Neuron (in vitro differentiated cells): ENCODE measurements at regions not wholly inside any gene's neighbourhood (a gene's known extent, or its start where the extent isn't known, plus 50 kb on each side); places are given as distances from the start of the nearest gene placed in this dataset.

Experiments used
- H2AFZ ChIP-seq: one replicate; pipeline ENCODE4 v1.6.1; 2013; ENCODE audit warnings: low read depth, mild to moderate bottlenecking, inconsistent platforms, low read length, moderate library complexity
- H3K27me3 ChIP-seq: one replicate; pipeline ENCODE4 v1.6.1; 2013; ENCODE audit warnings: low read length; ENCODE audit not compliant: insufficient read depth
- H3K36me3 ChIP-seq: one replicate; pipeline ENCODE4 v1.6.1; 2013; ENCODE audit warnings: low read length; ENCODE audit not compliant: insufficient read depth
- H3K4me1 ChIP-seq: one replicate; pipeline ENCODE4 v1.6.1; 2013; ENCODE audit warnings: low read length; ENCODE audit not compliant: insufficient read depth
- H3K4me3 ChIP-seq: 2 replicates; pipeline ENCODE4 v1.5.1; 2013; ENCODE audit warnings: mild to moderate bottlenecking, low read length, moderate library complexity
- H3K9me3 ChIP-seq: one replicate; pipeline ENCODE4 v1.6.1; 2013; ENCODE audit warnings: low read length

DNA sequence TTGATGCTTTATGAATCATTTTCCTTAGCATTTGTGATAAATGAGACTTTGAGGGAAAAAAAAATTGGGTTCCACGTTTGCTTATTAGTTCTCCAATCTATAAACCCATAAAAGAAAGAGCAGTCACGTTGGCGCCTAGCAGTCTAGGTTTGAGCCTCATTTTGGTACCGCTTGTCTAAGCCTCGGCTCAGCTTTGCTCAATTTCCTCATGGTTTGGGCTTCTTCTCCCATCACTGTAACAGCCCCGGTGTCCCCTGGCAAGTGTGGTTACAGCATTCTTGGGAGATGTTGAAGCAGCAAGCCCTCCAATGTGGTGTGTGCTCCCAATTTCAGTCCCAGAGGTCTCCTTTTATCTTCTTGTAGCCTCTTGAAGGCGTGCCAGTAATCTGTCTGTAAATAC, 578.4 kb downstream of the CDK5RAP2 start:
- Histone ChIP-seq H3K4me3 (no peak overlapping the region), H3K36me3 (no peaks in the 10 kb centered on the region), H2AFZ (no peak overlapping the region), H3K27me3 (no peaks in the 10 kb centered on the region), H3K4me1 (no peaks in the 10 kb centered on the region), H3K9me3 (no peaks in the 10 kb centered on the region)

GRCh38 chr9:119998614-119999013, 581.4 kb downstream of the CDK5RAP2 start:
- Histone ChIP-seq H2AFZ (no peak overlapping the region), H3K4me3 (no peak overlapping the region), H3K4me1 (no peaks in the 10 kb centered on the region), H3K9me3 (no peaks in the 10 kb centered on the region), H3K27me3 (no peaks in the 10 kb centered on the region), H3K36me3 (no peaks in the 10 kb centered on the region)

DNA sequence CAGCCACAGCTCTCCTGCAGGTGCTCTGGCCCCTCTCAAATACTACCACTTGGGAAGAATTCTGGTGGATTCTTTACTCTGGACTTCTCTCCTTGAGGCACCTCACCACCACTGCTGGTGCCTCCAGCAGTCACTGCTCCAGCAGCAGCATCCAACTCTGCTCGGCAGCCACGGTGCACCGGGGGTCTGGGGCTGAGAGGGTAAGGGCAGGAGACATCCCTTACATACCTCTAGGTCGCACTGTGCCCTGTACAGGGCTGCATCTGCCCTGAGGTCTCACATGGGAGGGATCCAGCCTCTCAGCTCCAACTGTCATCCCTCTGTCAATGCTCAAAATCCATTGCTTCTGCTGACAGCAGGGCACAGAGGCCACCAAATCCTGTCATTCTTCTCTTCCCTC, 588.2 kb downstream of the CDK5RAP2 start:
- Histone ChIP-seq H3K27me3 (no peaks in the 10 kb centered on the region), H3K4me1 (no peaks in the 10 kb centered on the region), H3K4me3 (no peak overlapping the region), H2AFZ (no peak overlapping the region), H3K36me3 (no peaks in the 10 kb centered on the region), H3K9me3 (no peaks in the 10 kb centered on the region)

DNA sequence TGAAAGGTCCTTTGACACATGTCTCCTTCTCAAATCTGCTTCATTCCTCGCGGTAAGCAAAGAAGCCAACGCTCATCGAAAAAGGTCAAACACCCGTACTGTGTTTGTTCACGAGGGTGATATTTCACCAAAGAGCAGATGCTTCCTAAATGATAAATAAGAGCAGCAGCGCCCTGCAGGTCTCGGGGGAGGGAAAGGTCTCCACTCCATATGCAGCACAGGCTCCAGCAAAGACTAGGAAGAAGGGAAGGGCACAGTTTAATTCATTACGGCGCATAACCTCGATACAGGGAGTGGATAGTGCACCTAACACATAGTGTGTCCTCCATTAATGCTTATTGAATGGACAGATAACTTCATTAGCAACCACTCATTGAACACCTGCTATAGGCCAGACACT, 593.3 kb downstream of the CDK5RAP2 start:
- Histone ChIP-seq H3K27me3 (peaks cover 3% of the 10 kb centered on the region), H3K4me1 (no peaks in the 10 kb centered on the region), H3K9me3 (no peaks in the 10 kb centered on the region), H2AFZ (no peak overlapping the region), H3K4me3 (no peak overlapping the region), H3K36me3 (no peaks in the 10 kb centered on the region)

GRCh38 chr9:119986205-119986604, 593.8 kb downstream of the CDK5RAP2 start:
- no peaks in the 10 kb centered on the region for H3K4me1 ChIP-seq
- peaks cover 3% of the 10 kb centered on the region for H3K27me3 ChIP-seq
- H2AFZ ChIP-seq: no peak overlapping the region
- H3K9me3 ChIP-seq: no peaks in the 10 kb centered on the region
- H3K4me3 ChIP-seq: no peak overlapping the region
- no peaks in the 10 kb centered on the region for H3K36me3 ChIP-seq

DNA sequence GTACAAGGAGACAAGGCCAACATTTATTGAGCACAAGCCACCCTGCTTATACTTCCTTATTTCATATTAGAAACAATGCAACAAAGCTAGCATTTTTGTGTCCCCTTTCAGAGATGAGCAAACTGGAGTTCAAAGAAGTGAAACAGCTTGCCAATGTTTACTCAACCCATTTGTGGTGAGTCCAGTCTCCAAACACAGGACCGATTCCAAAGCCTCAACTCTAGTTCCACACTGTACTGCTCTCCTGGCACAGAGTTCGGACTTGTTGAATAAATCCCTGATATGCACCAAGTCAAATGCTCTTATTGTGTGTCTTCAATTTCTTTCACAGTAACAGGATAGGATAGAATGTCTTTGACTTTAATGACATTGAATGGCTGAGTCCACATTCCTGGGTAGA, 604.8 kb upstream of the BRINP1 start:
- Histone ChIP-seq H3K27me3 (no peaks in the 10 kb centered on the region), H3K4me1 (no peaks in the 10 kb centered on the region), H3K36me3 (no peaks in the 10 kb centered on the region), H3K9me3 (no peaks in the 10 kb centered on the region), H2AFZ (no peak overlapping the region), H3K4me3 (no peak overlapping the region)

GRCh38 chr9:119968836-119969707, 599.8 kb upstream of the BRINP1 start:
- Histone ChIP-seq H3K27me3 (peaks cover 2% of the 10 kb centered on the region), H3K9me3 (no peaks in the 10 kb centered on the region), H2AFZ (no peak overlapping the region), H3K4me1 (no peaks in the 10 kb centered on the region), H3K36me3 (no peaks in the 10 kb centered on the region), H3K4me3 (no peak overlapping the region)

DNA sequence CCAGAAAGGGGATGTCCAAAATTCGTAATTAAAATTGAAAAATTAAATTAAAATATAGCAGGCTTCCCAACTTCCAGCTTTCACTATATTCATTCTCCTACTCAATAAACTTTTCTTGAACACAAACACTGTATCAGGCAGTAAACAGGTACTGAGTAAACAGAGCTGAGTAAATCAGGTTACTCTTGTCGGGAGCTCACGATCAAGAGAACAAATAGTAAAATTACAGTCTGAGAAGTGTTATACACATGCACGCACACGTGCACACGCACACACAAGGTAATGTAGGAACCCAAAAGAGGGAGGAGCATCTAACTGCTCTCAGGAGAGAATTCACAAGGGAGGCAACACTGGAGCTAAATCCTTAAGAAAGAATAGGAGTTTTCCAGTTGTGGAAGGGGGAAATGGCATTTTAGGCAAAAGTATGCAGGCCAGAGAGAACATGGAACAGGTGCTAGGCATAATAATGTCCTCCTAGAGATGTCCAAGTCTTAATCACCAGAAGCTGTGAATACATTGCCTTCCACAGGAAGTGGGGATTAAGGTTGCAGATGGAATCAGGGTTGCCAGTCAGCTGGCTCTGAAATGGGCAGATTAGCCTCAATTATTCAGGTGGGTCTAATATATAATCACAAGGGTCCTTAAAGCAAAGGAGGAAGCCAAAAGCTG, 598.8 kb upstream of the BRINP1 start:
- Histone ChIP-seq H3K9me3 (no peaks in the 10 kb centered on the region), H3K4me1 (no peaks in the 10 kb centered on the region), H3K36me3 (no peaks in the 10 kb centered on the region), H3K4me3 (no peak overlapping the region), H2AFZ (no peak overlapping the region), H3K27me3 (peaks cover 2% of the 10 kb centered on the region)

GRCh38 chr9:119963798-119964372, 594.6 kb upstream of the BRINP1 start:
- H3K36me3 ChIP-seq: no peaks in the 10 kb centered on the region
- no peak overlapping the region for H3K4me3 ChIP-seq
- H3K27me3 ChIP-seq: peaks cover 2% of the 10 kb centered on the region
- H2AFZ ChIP-seq: no peak overlapping the region
- H3K4me1 ChIP-seq: no peaks in the 10 kb centered on the region
- H3K9me3 ChIP-seq: no peaks in the 10 kb centered on the region

DNA sequence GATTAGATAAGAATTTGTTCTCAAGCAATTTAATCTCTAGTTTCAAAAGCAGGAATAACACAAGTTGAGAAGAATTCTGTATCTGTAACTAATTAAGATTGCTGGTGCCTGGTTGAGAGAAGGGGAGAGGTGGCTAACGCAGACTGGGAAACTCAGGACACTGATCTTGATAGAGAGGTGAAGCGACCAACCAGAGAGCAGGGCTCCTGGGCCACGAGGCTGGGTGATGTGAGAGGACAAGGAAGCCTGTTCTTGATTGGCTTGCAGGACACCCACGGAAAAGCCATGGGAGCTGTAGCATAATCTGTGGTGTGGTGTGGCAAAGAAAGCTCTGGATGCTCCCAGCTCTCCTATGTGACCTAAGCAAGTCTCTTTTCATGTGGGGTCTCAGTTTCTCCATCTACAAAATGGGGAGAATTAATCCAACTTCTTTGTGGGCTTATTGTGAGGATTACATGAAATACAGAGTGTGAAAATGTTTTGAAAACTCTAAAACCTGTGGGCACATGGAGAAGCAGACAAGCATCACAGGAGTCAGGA, 594.1 kb upstream of the BRINP1 start:
- Histone ChIP-seq H3K4me3 (no peak overlapping the region), H2AFZ (no peak overlapping the region), H3K36me3 (no peaks in the 10 kb centered on the region), H3K4me1 (no peaks in the 10 kb centered on the region), H3K9me3 (no peaks in the 10 kb centered on the region), H3K27me3 (no peaks in the 10 kb centered on the region)

- Histone ChIP-seq H3K4me1 (no peaks in the 10 kb centered on the region), H3K4me3 (no peak overlapping the region), H3K36me3 (no peaks in the 10 kb centered on the region), H3K27me3 (no peaks in the 10 kb centered on the region), H2AFZ (no peak overlapping the region), H3K9me3 (no peaks in the 10 kb centered on the region)
Measured at GRCh38 chr9:119961774-119962424, 592.7 kb upstream of the BRINP1 start.

- Histone ChIP-seq H3K4me3 (no peak overlapping the region), H3K36me3 (no peaks in the 10 kb centered on the region), H3K9me3 (no peaks in the 10 kb centered on the region), H3K27me3 (no peaks in the 10 kb centered on the region), H2AFZ (no peak overlapping the region), H3K4me1 (no peaks in the 10 kb centered on the region)
Measured at GRCh38 chr9:119959846-119960545, 590.8 kb upstream of the BRINP1 start.
